ENCODE measurements at regions not wholly inside any gene's neighbourhood (a gene's known extent, or its start where the extent isn't known, plus 50 kb on each side); places are given as distances from the start of the nearest gene placed in this dataset.
A peak's percentile ranks its signal among the peaks of the same experiment; 100 is the strongest.
"Not testable (repeated sequence)": the region's sequence is repeated elsewhere in the genome, so short reads cannot be mapped to it uniquely, and the experiment has no call there.

GRCh38 chr16:72590151-72590937 lies 418.4 kb upstream of the PMFBP1 start:
- DNase-seq, result peak; percentile 6

- DNase-seq, result peak; percentile 51
These were observed 416.6 kb upstream of the PMFBP1 start for GRCh38 chr16:72588551-72588950.

- DNase-seq, result not testable (repeated sequence)
These were observed 406.1 kb upstream of the PMFBP1 start for GRCh38 chr16:72578061-72578460.

GRCh38 chr16:72576189-72576588 lies 404.2 kb upstream of the PMFBP1 start:
- DNase-seq, result no peak

- DNase-seq, result no peak
These were observed 397.7 kb upstream of the PMFBP1 start for GRCh38 chr16:72569677-72570076.

- DNase-seq, result no peak
These were observed 396.5 kb upstream of the PMFBP1 start for GRCh38 chr16:72568502-72568901.

- no peak for DNase-seq
These were observed 394.2 kb upstream of the PMFBP1 start for GRCh38 chr16:72566174-72566573.

GRCh38 chr16:72565106-72565505 lies 393.2 kb upstream of the PMFBP1 start:
- DNase-seq, result no peak

GRCh38 chr16:72560617-72561016 lies 388.7 kb upstream of the PMFBP1 start:
- DNase-seq, result no peak

GRCh38 chr16:72558501-72558900 lies 386.5 kb upstream of the PMFBP1 start:
- no peak for DNase-seq

- peak; percentile 41 for DNase-seq
These were observed 383.0 kb upstream of the PMFBP1 start for GRCh38 chr16:72554935-72555334.

- DNase-seq, result peak; percentile 36
These were observed 380.7 kb upstream of the PMFBP1 start for GRCh38 chr16:72552654-72553053.

- DNase-seq, result no peak
These were observed 379.7 kb upstream of the PMFBP1 start for GRCh38 chr16:72551649-72552048.

GRCh38 chr16:72549878-72550277 lies 377.9 kb upstream of the PMFBP1 start:
- no peak for DNase-seq

- no peak for DNase-seq
These were observed 370.1 kb upstream of the PMFBP1 start for GRCh38 chr16:72542102-72542501.

- DNase-seq, result peak; percentile 79
These were observed 365.7 kb upstream of the PMFBP1 start for GRCh38 chr16:72537664-72538063.

- peak; percentile 71 for DNase-seq
These were observed 364.9 kb upstream of the PMFBP1 start for GRCh38 chr16:72536723-72537435.

- no peak for DNase-seq
These were observed 361.0 kb upstream of the PMFBP1 start for GRCh38 chr16:72532906-72533410.

- peak; percentile 84 for DNase-seq
These were observed 358.5 kb upstream of the PMFBP1 start for GRCh38 chr16:72530434-72530833.

GRCh38 chr16:72523087-72523486 lies 351.1 kb upstream of the PMFBP1 start:
- no peak for DNase-seq

GRCh38 chr16:72517154-72517553 lies 345.2 kb upstream of the PMFBP1 start:
- no peak for DNase-seq

GRCh38 chr16:72511171-72511570 lies 339.2 kb upstream of the PMFBP1 start:
- no peak for DNase-seq

GRCh38 chr16:72508191-72508590 lies 336.2 kb upstream of the PMFBP1 start:
- DNase-seq, result peak; percentile 58

- DNase-seq, result no peak
These were observed 330.6 kb upstream of the PMFBP1 start for GRCh38 chr16:72502594-72503005.
